8988T (cell line): ENCODE measurements at regions not wholly inside any gene's neighbourhood (a gene's known extent, or its start where the extent isn't known, plus 50 kb on each side); places are given as distances from the start of the nearest gene placed in this dataset.

ENCODE experiments used
- DNase-seq: peaks from one replicate; pipeline ENCODE4 v3.0.0; 2011

DNA sequence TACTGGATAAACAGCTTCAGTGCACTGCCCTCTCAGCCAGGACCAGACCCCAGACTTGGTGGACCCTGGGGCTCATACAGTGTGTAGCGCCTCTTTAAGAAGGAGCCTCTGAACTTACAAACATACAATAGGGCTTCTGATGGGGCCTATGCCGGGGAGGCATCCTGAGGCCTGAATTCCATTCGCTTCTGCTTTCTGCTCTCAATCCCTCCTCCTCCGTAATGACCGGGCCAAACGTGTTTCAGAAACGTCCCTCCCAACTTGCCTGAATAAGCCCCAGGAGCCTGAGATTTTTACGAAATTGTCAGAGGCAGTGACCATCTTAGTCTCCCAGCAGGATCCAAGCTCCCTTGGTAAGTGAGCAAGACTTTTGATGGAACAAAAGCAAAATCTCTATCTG is 128.1 kb upstream of the BOD1 start:
- DNase-seq, result no peak

DNA sequence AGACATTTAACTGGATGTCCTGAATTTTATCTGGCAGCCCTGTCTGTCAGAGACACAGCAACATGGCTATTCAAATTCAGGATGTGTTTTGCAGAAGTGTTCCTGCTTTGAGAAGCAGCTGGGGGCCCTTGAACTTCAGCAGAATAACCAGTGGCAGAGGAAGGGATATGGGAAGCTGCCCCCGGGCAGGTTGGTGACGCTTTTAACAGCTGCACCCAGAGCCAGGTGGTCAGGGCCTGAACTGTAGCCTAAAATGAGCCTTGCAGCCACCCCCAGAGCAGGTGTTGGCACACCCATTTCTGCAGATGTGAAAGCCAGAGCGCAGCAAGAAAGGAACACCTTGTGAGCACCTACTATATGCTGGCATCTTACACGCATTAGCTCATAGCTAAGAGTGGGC is 128.7 kb upstream of the BOD1 start:
- DNase-seq, result no peak

DNA sequence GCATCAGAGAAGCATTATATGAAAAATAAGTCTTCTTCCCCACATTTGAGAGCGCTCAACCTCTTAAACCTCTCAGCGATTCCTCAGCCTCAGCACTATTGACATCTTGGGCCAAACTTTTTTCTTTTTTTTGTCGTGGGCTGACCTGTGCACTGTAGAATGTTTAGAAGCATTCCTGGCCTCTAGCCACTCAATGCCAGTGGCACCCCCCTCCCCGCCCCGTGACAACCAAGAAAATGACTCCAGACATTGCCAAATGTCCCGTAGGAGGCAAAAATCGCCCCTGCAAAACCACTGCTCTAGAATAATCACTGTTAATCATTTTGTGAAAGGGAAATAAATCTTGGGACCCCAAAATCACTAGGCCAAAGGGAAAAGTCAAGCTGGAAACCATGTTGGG is 129.1 kb upstream of the BOD1 start:
- no peak for DNase-seq

DNA sequence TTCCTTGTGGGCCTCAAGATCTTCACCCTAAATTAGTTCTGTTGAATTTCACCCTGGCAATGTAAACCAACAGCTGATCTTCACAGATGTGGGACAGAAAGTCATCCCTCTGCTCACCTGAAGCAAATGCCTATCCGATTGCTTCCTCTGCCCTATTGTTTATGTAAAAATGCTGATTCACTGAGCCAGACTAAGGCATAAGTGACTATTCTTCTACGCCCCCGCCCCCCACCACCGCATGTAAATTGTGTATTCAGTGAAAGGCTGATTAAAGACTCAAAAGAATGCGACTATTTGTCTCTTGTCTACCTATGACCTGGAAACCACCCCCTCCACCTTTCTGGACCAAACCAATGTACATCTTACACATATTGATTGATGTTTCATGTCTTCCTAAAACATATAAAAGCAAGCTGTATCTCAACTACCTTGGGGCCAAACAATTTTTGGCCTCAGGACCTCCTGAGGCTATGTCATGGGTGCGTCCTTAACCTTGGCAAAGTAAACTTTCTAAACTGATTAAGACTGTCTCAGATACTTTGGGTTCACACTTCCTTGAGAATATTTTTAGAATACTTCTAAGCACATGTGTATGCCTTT is 129.7 kb upstream of the BOD1 start:
- DNase-seq, result no peak

DNA sequence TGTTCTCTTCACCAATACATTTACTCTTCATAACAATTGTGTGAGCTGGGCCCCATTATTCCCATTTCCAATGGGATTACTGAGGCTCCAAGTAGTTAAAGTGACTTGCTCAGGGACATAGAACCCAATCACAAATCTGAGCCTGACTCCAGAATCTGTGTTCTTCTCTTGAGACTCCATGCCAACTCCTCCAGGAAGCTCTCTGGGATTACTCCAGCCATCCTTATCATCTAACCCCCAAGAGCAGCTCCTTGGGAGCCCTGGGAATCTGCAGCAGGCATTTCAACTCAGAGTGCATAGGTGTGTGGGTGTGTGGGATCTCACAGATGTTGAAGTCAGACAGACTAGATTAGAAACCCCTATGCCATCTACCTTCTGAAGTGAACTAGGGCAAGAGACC is 131.4 kb upstream of the BOD1 start:
- no peak for DNase-seq

DNA sequence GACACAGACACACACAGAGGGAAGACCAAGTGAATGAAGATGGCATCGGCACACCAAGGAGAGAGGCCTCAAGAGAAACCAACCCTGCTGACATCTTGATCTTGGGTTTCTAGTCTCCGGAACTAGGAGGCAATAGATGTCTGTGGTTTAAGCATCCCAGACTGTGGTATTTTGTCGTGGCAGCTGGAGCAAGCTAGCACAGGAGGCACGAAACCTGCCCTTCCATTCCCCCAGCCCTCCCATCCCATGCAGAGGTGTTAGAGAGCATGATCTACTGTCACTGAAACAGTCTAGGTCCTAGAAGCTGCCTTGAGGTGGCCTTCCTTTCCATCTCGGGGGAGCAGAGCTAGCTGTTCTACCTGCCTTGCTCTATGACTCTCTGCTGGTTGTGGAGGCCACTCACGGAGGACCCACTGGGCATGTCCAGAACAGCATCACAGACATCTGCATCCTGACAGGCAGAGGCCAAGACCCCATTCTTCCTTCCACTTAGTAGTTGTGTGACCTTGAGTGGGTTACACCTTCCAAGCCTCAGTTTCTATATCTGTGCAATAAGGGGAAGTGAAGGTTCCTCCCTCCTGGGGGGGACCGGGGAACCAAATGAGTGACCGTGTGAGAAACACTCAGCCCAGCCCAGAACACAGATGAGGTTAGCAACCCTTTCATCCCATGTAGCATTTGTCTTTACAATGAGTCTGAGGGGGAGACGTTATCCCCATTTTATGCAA is 134.3 kb upstream of the BOD1 start:
- DNase-seq, result no peak

DNA sequence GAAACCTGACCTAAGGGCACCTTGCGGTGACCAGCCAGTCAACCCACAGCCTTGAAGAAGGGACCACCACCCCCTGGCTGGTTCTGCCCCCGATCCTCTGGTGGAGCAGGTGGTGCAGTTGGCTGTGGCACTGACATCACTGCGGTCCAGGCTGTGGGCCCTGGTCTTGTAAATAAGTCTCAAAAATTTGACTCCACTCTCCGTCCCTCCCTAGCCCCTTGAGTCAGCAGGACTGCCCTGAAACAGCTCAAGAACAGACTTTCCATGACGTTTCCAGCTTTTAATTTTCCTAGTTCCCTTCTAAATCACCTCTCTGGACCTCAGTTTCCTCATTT is 134.8 kb upstream of the BOD1 start:
- DNase-seq, result no peak

DNA sequence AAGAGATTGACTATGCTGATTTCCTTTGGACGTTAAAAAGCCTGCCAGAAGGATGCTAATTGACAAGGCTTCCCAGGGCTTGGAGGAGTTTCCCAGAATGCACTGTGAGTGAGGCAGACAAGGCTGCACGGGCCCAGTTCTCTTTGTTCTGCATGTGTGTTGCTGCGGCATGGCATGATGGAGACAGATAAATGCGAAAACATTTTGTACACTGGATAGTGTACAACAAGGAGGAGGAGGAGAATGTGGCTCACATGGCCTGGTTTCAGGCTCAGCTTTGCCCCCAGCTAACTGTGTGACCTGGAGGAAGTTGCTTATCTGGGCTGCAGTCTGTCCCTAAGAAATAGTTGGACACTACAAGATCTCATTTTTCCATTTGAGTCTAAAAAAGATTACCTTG is 135.5 kb upstream of the CPEB4 start:
- no peak for DNase-seq

DNA sequence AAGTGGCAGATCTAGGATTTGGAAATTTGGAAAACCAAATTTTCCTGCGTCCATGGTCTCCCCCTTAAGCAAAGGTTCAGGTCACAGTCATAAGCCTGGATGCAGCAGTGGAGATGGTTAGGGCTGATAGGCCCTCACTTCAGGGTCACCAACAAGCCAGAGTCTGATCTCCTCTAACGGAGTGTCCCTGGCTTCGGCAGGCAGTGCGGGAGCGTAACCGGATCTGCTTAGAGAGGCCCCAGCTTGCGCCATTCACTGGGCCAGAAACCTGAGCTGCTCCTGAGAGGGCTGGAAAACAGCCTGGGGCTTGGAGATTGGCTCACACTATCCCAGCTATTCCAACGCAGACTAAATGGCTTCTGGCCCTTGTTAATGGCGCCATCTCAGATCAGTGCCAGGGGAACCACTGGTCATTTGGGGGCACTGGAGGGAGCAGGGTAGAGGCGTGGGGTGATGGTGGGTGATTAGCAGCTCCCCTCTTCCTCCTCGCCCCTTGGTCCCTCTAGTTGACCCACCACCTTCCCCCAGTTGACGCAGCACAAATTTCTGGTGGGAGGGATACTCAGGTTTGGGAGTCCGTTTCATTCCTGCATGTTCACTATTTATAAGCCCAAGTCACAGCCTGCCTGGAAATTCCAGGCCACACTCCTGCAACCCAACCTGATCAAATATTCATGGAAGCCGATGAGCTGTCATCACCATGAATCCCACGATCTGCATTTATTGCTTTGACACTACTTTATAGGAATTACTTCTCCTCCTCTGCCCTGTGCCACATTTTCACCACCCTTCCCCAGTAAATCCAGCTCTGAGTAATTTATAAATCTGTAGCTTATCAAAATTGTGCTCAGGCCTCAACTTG is 134.6 kb upstream of the CPEB4 start:
- DNase-seq, result no peak

DNA sequence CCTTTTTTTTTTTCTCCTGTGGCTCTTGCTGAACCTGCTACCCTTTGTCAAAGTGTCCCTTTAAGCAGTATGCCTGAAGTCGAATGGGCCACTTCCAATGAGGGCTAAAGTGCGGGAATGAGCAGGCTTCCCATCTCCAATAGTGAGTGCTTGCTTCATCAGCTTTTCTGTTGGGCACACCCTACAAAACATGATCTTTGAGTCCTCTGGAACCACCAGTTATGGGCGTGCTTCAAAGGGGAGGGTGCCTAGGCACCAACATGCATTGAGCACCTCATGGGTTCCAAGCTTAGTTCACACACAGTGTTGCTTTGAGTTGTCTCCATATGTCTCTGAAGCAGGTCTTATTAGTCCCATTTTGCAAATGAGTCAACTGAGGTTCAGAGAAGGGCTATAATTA is 132.8 kb upstream of the CPEB4 start:
- no peak for DNase-seq

DNA sequence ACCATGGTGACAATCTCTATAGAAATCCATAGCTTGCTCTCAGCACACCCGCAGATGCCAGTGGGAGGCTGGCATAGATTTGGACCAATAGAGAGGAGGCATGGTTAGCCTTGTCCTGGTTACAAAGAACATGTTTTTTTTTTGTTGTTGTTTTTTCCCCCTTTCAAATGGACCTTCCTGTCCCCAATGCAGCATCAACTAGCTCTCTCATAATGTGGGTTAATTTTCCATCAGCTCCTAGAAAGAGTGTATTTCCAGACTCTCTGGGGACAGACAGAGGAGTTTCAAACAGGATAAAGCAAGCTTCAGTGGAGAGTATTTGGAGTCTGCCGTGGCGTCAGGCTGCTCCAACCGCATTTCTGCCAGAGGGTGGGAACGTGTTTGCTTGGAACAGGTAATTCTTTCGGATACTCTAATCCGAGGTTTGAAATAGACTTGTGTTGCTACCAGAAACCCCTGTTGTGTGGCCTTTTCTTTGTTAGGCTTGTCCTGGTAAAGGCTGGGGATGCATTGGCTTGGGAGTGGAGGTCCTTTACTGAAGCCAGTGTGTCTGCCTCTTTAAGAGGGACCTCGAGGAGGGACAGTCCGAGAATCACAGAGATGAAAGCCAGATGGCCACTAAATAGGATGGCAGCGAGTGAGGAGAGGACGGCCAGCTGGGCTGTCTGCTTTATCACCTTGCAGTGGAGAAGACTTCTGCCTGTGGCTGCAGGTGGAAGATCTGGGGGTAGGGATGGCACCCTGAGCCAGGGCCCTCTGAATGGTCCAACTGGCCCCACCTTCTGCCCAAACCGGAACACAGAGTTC is 130.5 kb upstream of the CPEB4 start:
- DNase-seq, result no peak

DNA sequence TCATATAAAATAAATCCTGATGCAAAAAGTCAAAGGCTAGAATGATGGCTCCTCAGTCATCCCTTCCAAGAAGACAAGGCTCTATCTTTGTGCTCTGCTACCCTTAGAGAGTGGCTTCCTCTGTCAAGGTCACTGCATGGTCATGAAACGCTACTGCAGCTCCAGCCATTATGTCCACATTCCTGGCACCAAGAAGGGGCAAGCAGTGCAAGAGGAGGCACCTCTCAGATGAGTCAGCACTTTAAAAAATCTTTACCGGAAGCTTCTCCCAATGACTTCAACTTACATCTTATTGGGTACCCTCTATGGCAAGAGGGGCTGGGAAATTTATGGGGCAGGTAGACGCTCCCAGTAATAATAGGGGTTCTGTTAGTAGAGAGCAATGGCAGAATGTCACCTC is 129.5 kb upstream of the CPEB4 start:
- no peak for DNase-seq

DNA sequence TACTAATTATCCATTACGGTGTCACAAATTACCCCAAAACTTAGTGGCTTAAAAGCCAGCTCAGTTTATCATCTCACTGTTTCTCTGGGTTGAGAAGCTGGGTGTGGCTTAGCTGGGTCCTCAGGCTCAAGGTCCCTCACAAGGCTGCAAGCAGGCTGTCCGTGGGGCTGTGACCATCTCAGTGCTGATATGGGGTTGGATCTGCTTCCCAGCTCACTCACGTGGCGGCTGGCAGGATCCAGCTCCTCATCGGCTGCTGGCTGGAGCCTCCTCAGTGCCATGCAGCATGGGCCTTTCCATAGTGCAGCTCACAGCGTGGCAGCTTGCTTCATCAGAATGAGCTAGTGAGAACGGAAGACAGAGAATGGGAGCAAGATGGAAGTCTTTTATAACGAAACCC is 128.5 kb upstream of the CPEB4 start:
- DNase-seq, result no peak

DNA sequence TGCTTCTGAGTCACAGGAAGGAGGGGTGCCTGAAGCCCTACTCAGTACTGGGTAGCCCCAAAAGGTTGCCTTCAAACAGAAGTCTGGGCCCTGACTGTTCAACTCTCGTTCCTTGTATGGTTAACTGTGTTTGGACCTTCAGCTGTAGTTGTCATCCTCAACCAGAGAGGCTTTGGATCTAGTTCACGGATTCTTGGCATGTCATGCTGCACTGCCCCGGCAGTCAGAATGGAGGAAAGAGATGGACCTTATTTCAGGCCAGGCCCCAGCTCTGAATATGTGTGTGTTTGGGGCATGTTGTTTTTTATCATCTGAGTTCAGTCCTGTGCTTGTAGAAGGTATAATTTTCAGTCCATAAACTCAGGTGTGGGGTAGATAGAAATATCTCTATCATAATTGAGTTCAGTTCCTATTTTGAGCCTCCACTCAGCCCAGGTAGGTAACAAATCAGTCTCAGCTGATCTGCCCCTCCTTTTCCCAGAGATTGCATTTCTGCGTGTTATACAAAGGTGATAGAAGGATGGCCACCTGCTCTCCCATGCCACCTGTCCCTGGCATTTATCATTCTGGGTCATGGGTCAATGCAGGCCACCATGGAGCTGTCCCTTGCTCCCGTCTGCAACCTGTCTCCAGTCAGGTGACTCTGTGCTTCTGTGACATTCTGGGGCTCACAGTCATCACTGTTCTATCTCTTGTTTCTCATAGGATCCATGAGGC is 127.5 kb upstream of the CPEB4 start:
- DNase-seq, result no peak

DNA sequence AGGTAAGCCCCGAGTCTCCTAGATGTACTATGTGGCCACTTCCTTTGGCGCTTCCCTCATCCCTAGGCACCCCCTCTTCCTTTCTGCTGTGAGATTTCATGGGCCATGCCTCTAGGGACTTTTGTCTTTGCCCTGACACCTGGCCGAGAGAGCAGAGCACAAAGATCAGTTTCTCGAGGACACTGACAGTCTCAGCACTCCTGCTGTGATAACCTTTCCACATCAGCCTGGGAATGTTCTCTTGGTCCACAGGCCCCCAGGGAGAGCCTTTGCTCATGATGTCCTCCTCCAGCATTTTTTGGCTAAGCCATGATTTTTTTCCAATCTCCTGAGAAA is 127.0 kb upstream of the CPEB4 start:
- no peak for DNase-seq

DNA sequence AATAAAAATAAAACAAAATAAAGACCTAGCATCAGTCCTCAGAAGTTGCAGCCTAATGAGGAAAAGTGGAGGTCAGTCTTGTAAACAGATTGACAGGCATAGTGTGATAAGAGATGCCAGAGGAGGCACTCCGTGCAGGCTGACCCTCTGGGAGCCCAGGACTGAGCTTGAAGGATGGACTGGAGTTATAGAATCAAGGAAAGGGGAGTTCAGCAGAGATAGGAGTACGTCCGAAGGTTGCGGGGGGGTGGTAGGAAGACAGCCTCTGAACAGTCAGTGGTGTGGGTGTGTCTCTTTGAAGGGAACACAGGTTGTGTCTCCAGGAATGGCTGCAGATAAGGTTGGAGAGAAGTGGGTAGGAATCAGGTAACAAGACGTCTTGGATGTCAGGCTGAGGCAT is 126.1 kb upstream of the CPEB4 start:
- DNase-seq, result no peak

DNA sequence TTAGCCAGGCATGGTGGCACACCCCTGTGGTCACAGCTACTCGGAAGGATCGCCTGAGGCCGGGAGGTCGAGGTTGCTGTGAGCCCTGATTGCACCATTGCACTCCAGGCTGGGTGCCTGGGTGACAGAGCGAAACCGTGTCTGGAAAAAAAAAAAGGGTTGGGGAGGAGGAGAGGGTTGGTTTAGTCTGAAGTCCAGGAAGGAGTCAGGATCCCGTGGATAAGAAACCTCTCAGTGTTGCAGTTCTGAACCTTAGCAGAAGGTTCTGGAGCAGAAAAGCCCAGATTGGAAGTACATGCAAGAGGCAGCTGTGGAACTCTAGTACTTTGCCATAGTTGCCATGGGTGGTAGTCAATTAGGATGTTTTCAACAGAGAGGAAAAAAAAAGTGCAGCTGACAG is 125.2 kb upstream of the CPEB4 start:
- DNase-seq, result no peak

DNA sequence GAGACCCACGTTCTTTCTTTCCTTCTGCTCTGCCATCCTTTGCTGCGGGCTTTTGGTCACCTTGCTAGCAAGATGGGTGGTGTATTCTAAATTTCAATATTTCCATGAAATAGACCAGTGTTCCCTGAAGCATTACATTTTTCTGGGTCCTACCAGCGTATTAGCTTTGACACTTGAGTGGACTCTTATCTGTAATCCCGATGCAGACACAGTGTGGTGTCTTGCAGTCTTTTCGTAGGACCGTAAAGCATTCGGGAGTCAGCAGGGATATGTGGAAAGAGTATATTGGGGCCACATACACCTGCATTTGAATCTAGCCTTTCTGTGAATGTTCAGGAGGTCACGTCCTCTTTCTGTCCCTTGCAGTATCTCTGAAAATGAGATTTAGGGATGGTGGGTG is 124.7 kb upstream of the CPEB4 start:
- no peak for DNase-seq

DNA sequence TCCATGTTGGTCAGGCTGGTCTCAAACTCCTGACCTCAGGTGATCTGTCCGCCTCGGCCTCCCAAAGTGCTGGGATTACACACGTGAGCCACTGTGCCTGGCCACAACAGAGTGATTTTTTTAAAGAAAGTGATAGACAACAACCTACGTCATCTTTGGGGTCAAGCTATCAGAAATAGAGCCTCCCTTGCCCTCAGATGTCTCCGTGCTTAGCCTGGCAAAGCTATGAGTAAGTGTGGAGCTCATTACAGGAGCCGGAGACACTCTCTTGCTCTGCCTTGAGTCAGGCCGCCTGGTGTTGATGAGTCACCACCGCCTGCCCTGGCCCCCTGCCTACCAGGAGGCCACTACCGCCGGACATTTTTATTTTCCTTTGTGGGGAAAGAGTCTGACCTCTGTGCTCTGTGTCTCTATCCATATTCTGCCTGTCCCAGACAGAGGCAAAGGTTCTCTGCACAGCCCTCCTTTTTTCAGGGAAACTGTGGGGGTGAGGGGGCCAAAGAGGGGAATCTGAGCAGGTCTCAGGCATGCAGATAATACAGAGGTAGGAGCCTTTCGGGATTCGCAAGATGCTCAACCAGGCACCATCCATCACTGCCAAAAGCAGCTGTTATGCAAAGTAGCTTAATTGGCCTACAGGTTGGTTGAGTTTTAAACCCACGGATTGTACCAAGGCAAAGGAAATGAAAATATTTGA is 123.7 kb upstream of the CPEB4 start:
- peak; percentile 77 for DNase-seq

DNA sequence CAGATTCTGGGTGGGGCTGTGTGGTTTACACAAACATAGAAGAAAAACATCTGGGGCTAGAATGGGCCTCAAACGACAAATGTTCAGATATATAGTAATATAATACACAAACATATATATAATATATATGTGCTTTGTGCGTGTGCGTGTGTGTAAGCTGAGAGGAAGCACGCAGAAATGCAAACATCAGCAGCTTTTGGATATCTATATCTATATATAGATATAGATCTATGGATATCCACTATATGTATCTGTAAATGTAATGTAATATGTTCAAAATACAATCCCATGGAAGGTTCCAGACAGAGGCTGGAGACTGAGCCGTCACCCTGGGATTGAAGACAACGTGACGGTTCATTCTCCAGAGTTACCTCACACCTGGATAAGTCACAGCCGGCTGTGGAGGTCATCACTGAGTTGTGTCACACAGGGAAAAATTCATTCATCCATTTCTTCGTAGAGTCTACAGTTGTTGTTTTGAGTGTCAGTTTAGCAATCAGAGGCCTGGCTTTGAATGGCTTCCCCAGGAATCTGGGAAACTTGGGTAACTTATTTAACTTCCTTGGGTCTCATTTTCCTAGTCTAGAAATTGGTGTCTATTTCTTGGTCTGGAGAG is 123.0 kb upstream of the CPEB4 start:
- DNase-seq, result no peak

DNA sequence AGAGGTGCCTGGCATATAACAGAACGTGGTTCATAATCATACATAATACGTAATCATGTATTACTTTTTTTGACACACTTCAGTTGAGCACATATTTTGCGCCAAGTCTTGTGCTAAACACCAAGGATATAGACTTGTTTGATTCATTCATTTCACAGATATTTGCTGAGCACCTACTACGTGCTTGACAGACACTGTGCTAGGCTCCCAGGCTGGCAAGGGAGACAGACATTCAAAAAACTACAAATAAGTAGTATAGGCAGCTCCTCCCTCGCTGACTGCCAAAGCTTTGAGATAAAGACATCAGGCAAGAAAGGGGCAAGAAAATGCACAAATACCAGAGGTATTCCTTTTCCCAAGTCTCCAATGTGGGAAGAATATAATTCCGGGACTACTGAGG is 122.5 kb upstream of the CPEB4 start:
- no peak for DNase-seq
